HFFc6 (cell line): ENCODE measurements at regions not wholly inside any gene's neighbourhood (a gene's known extent, or its start where the extent isn't known, plus 50 kb on each side); places are given as distances from the start of the nearest gene placed in this dataset.

Source experiments
- DNase-seq: peaks from one replicate; pipeline ENCODE4 v3.0.0-alpha.2; 2018
- H3K27ac Mint-ChIP-seq: 2 replicates; pipeline ENCODE4 v1.8.0; 2020; ENCODE audit warnings: mild to moderate bottlenecking, mixed read lengths
- H3K27me3 Mint-ChIP-seq: 2 replicates; pipeline ENCODE4 v1.8.0; 2021; ENCODE audit warnings: mild to moderate bottlenecking, moderate library complexity, mixed read lengths; ENCODE audit not compliant: insufficient read depth
- H3K36me3 Mint-ChIP-seq: 2 replicates; pipeline ENCODE4 v1.8.0; 2021; ENCODE audit warnings: low read depth, mixed read lengths
- H3K4me1 Mint-ChIP-seq: 2 replicates; pipeline ENCODE4 v1.8.0; 2020; ENCODE audit warnings: low read depth, mixed read lengths
- H3K4me3 Mint-ChIP-seq: 2 replicates; pipeline ENCODE4 v1.8.0; 2020; ENCODE audit warnings: mild to moderate bottlenecking, moderate library complexity, mixed read lengths
- H3K9me3 Mint-ChIP-seq: 2 replicates; pipeline ENCODE4 v1.8.0; 2020; ENCODE audit warnings: mild to moderate bottlenecking, mixed read lengths
- TF ChIP-seq, protein P1 (sequence below): fragments of 200-600 bp; sonication (generic); IDR thresholded peaks from 2 replicates; pipeline ENCODE4 v1.5.0; 2021; ENCODE audit warnings: antibody characterized with exemption, mild to moderate bottlenecking

DNA sequence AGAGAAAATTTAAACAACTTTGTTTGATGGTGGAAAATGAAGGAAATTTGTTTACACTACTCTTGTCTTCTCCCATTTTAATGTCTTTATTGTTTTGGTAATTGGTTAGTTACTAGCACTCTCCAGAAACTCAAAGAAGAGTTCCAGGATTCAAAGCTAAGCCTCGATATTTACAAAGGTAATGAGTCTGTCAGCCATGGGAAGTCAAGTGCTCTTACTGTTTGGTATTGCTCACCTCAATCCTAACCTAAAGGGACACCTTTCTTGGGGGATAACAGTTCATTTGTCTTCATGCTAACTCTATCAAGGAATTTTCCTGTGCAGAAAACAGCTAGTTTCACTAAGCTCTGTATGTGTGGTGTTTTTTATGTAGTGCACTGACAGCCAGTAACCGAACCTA, 222.9 kb upstream of the LMO3 start:
- TF ChIP-seq, protein P1, sequence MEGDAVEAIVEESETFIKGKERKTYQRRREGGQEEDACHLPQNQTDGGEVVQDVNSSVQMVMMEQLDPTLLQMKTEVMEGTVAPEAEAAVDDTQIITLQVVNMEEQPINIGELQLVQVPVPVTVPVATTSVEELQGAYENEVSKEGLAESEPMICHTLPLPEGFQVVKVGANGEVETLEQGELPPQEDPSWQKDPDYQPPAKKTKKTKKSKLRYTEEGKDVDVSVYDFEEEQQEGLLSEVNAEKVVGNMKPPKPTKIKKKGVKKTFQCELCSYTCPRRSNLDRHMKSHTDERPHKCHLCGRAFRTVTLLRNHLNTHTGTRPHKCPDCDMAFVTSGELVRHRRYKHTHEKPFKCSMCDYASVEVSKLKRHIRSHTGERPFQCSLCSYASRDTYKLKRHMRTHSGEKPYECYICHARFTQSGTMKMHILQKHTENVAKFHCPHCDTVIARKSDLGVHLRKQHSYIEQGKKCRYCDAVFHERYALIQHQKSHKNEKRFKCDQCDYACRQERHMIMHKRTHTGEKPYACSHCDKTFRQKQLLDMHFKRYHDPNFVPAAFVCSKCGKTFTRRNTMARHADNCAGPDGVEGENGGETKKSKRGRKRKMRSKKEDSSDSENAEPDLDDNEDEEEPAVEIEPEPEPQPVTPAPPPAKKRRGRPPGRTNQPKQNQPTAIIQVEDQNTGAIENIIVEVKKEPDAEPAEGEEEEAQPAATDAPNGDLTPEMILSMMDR: no peak
- Mint-ChIP-seq H3K27ac (no peak overlapping the region), H3K9me3 (peaks cover 43% of the 10 kb centered on the region), H3K4me3 (no peak overlapping the region), H3K27me3 (no peaks in the 10 kb centered on the region), H3K4me1 (no peaks in the 10 kb centered on the region), H3K36me3 (no peaks in the 10 kb centered on the region)
- DNase-seq: no peak

DNA sequence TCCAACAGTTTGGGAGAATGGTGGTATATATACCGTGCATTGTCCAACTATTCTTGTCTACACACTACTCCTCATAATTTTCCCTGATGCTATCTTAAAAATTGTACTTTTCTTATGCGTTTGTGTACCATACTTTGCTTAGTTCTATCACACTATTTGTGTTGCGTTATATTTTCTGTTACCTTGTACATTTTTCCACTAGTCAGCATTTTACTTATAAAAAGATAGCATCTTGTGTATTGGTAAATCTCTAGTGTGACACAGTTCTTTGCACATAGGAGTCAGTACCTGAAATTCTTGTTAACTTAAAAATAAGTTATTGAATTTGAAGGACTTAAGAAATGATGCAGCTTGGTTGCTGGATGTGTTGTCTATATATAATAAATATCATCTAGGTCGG, 201.8 kb upstream of the LMO3 start:
- Mint-ChIP-seq H3K27ac (no peak overlapping the region), H3K4me1 (no peaks in the 10 kb centered on the region), H3K27me3 (no peaks in the 10 kb centered on the region; the same call in none of the 2 replicates), H3K36me3 (no peaks in the 10 kb centered on the region; the same call in 1 of the 2 replicates), H3K9me3 (peaks cover 40% of the 10 kb centered on the region), H3K4me3 (no peak overlapping the region)
- no peak for DNase-seq
- TF ChIP-seq, protein P1: no peak

DNA sequence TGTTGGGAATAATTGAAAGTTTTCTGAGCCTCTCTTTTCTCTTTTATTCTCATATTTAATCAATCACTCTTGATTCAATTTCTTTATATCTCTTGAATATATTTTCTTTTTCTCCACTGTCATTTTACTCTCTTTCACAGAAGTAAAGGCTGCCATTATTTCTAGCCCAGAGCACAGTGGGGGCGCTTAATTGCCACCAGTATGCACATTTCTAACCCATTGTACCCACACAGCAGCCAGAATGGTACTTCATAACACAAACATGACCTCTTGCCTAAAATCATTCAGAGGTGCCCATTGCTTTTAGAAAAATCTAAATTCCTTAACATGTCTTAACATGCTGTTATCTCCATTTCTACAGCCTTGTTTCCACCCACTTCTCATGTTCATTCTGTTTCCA, 190.2 kb upstream of the LMO3 start:
- Mint-ChIP-seq H3K27ac (no peak overlapping the region), H3K36me3 (0 out of 2 replicates have a peak, but pooled peaks cover 3% of the 10 kb centered on the region), H3K9me3 (peaks cover 32% of the 10 kb centered on the region), H3K4me1 (no peaks in the 10 kb centered on the region), H3K27me3 (no peaks in the 10 kb centered on the region; the same call in 1 of the 2 replicates), H3K4me3 (no peak overlapping the region)
- no peak for DNase-seq
- TF ChIP-seq, protein P1: no peak

DNA sequence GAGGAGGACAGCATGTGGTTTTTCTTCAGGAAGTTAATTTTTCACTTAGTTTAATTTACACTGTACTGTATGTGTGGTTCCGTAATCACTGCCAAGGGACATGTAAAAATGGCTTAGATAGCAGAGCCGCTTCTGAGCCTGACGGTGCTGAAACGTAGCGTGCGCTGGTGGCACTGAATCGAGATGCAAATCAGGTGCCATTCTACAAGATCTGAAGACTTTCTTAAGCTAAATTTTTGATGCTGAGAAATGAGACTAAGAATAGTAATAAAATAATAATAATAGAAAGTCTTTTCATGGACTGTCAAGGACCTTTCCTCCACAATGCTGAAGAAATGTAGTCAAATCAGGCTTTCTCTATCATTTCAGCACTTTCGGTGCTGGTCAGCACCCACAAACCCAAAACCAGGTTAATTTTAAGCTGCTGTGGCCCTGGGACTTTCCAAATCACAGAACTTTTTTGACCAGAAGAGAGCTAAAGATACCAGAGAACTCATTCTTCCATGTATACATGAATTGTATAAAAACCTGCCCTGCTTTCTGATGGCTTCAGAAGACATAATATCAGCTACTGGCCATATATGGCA, 183.3 kb upstream of the LMO3 start:
- Mint-ChIP-seq H3K27me3 (no peaks in the 10 kb centered on the region; the same call in 1 of the 2 replicates), H3K9me3 (peaks cover 25% of the 10 kb centered on the region), H3K36me3 (no peaks in the 10 kb centered on the region), H3K27ac (no peak overlapping the region), H3K4me3 (no peak overlapping the region), H3K4me1 (no peaks in the 10 kb centered on the region)
- no peak for DNase-seq
- TF ChIP-seq, protein P1: no peak

DNA sequence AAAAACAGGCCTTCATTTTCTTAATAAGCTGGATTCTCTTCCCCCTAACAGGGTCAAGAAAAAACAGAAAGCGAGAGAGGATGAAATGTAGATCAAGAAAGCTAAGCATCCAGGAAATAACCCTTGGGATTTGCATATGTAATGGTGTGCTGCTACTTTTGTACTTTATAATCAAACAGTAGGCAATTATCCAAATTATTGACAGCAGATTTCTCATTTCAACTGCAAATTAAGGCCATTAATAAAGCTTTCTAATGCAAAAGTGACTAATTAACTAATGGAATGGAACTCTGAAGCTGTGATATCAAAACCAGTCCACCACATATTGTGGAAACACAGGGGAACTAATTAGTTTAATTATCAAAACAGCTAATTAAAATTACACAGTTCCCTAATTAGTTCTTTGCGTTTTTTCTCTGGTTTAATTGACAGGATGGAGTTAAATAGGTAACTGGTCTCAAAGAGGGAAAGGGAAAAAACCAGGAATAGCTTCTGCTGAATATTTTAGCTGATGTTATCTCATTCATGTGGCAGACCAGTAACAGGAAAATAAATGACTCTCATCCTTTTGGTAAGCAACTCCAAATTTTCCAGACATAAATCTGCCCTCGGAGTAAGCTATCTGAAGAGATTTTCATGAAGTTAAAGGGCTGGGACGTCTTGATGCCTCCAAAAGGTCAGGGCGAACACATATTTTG, 182.7 kb upstream of the LMO3 start:
- no peak for DNase-seq
- no peaks in the 10 kb centered on the region for H3K36me3 Mint-ChIP-seq
- H3K27me3 Mint-ChIP-seq: no peaks in the 10 kb centered on the region
- TF ChIP-seq, protein P1: no peak
- H3K27ac Mint-ChIP-seq: no peak overlapping the region
- no peak overlapping the region for H3K4me3 Mint-ChIP-seq
- peaks cover 25% of the 10 kb centered on the region for H3K9me3 Mint-ChIP-seq
- H3K4me1 Mint-ChIP-seq: no peaks in the 10 kb centered on the region
